Transverse colon (tissue), 4 donors: ENCODE measurements at regions not wholly inside any gene's neighbourhood (a gene's known extent, or its start where the extent isn't known, plus 50 kb on each side); places are given as distances from the start of the nearest gene placed in this dataset.
"Not testable (repeated sequence)": the region's sequence is repeated elsewhere in the genome, so short reads cannot be mapped to it uniquely, and the experiment has no call there.

Experiments
- CTCF ChIP-seq, 5 experiments: fragments of 200-600 bp in 3 of 5; fragments of 450-650 bp in 2 of 5; sonication (generic) in 3 of 5; IDR thresholded peaks; 1 replicate in 2 of 5; 2 replicates in 3 of 5; pipeline ENCODE4 v1.5.1; 2016 to 2017; ENCODE audit warnings: antibody characterized with exemption in 5 of 5, inconsistent platforms in 3 of 5, mild to moderate bottlenecking in 2 of 5, moderate library complexity in 1 of 5
- POLR2A ChIP-seq: fragments of 450-650 bp; IDR thresholded peaks from one replicate; pipeline ENCODE4 v1.6.1; 2016; ENCODE audit warnings: antibody characterized with exemption, mild to moderate bottlenecking, moderate library complexity
- POLR2AphosphoS5 ChIP-seq, 3 donors: sonication (generic); formaldehyde crosslinking; IDR thresholded peaks; one replicate each; pipeline ENCODE4 v1.6.1; 2016; ENCODE audit warnings: antibody characterized with exemption in 3 of 3

DNA sequence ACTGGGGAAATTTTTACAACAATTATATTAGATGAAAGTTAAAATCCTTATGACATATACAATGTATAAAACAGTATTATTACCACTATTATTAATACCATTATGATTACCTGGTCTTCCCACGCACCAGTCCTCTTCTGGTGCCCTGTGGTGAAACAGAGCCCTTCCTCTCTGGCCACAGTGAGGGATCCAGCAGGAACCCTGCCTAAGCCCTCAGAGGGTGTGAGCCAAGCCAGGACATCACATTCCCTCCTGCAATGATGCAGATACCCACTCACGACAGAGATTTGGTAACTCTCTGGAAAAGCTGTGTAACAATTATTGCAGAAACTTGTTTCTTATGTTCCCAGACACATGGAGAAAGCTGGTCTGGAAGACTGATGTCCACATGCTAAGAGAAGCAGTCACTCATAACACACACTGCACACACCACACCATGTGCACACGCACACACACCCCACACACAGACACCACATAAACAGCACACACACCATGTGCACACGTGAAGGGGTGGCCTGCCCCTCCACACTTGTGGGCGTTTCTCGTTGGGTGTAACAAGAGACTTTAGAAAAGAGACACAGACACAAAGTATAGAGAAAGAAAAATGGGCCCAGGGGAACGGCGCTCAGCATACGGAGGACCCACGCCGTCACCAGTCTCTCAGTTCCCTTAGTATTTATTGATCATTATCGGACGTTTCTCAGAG is 1373.8 kb upstream of the DEFB115 start:
- TF ChIP-seq POLR2AphosphoS5 (IDR thresholded peaks at IDR 0.05); CTCF (IDR thresholded peaks at IDR 0.05); POLR2A: not testable (repeated sequence)
